Breast epithelium (tissue), 3 donors: ENCODE measurements at regions not wholly inside any gene's neighbourhood (a gene's known extent, or its start where the extent isn't known, plus 50 kb on each side); places are given as distances from the start of the nearest gene placed in this dataset.

Source experiments
- POLR2A ChIP-seq: fragments of 450-650 bp; IDR thresholded peaks from one replicate; pipeline ENCODE4 v1.6.1; 2016; ENCODE audit warnings: antibody characterized with exemption, mild to moderate bottlenecking, moderate library complexity
- TF ChIP-seq, protein P1 (sequence below), 3 donors: fragments of 450-650 bp; IDR thresholded peaks; one replicate each; pipeline ENCODE4 v1.5.1; 2016 to 2017; ENCODE audit warnings: antibody characterized with exemption in 3 of 3, mild to moderate bottlenecking in 3 of 3, moderate library complexity in 3 of 3

DNA sequence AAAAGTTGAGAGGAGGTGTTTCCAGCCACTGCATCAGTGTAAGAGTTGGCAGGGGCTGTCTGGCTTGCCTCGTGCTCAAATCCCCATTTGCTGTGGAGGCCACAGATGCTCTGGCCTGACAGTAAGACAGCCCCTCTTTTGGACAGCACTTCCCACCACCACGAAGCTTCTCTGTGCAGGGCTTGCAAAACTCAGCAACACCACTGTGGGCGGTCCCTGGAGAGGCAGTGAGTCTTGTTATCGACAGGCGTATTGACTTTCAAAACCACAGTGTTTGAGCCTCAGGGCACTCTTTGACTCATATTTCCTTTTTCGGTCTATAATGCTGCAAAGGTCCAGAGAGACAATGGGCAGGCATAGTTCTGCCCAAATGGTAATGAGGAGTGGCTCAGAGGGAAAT, 539.5 kb downstream of the EBF1 start:
- no peak for TF ChIP-seq POLR2A
- TF ChIP-seq, protein P1, sequence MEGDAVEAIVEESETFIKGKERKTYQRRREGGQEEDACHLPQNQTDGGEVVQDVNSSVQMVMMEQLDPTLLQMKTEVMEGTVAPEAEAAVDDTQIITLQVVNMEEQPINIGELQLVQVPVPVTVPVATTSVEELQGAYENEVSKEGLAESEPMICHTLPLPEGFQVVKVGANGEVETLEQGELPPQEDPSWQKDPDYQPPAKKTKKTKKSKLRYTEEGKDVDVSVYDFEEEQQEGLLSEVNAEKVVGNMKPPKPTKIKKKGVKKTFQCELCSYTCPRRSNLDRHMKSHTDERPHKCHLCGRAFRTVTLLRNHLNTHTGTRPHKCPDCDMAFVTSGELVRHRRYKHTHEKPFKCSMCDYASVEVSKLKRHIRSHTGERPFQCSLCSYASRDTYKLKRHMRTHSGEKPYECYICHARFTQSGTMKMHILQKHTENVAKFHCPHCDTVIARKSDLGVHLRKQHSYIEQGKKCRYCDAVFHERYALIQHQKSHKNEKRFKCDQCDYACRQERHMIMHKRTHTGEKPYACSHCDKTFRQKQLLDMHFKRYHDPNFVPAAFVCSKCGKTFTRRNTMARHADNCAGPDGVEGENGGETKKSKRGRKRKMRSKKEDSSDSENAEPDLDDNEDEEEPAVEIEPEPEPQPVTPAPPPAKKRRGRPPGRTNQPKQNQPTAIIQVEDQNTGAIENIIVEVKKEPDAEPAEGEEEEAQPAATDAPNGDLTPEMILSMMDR (IDR thresholded peaks at IDR 0.05): no peak
